Lung (tissue), 11 donors: ENCODE measurements at regions not wholly inside any gene's neighbourhood (a gene's known extent, or its start where the extent isn't known, plus 50 kb on each side); places are given as distances from the start of the nearest gene placed in this dataset.
"Not testable (repeated sequence)": the region's sequence is repeated elsewhere in the genome, so short reads cannot be mapped to it uniquely, and the experiment has no call there.

Experiments used
- ATAC-seq: fragments of 200-7000 bp; cut with Tn5 transposase; one replicate; pipeline ENCODE4 v1.9.1; 2020; ENCODE audit warnings: moderate number of reproducible peaks; ENCODE audit not compliant: insufficient read depth, low FRiP score
- DNase-seq, 3 donors: peaks; one replicate each; pipeline ENCODE4 v3.0.0-alpha.2; 2013 to 2017
- H3K27ac ChIP-seq, 2 donors: one replicate each; pipeline ENCODE4 v1.5.1; 2013; ENCODE audit warnings: mild to moderate bottlenecking in 2 of 2, moderate library complexity in 2 of 2, control low read depth in 1 of 2, inconsistent platforms in 1 of 2, low read depth in 1 of 2, low read length in 1 of 2
- H3K27me3 ChIP-seq, 3 donors: one replicate each; pipeline ENCODE4 v1.5.1; 2013; ENCODE audit warnings: low read length in 2 of 3; ENCODE audit not compliant: control insufficient read depth in 3 of 3, insufficient read depth in 3 of 3
- H3K36me3 ChIP-seq, 4 donors: one replicate each; pipeline ENCODE4 v1.5.1; 2013; ENCODE audit warnings: low read length in 4 of 4, mild to moderate bottlenecking in 1 of 4, moderate library complexity in 1 of 4; ENCODE audit not compliant: control insufficient read depth in 4 of 4, insufficient read depth in 4 of 4
- H3K4me1 ChIP-seq, 5 donors: one replicate each; pipeline ENCODE4 v1.5.1; 2013; ENCODE audit warnings: low read length in 5 of 5, mild to moderate bottlenecking in 2 of 5, moderate library complexity in 1 of 5; ENCODE audit not compliant: control insufficient read depth in 5 of 5, insufficient read depth in 5 of 5
- H3K4me3 ChIP-seq: one replicate; pipeline ENCODE4 v1.5.1; 2013; ENCODE audit warnings: mild to moderate bottlenecking, control low read depth, moderate library complexity
- H3K9ac ChIP-seq, 2 donors: one replicate each; pipeline ENCODE4 v1.5.1; 2013; ENCODE audit warnings: low read length in 2 of 2, control low read depth in 1 of 2; ENCODE audit not compliant: insufficient read depth in 1 of 2
- H3K9me3 ChIP-seq, 4 donors: one replicate each; pipeline ENCODE4 v1.5.1; 2013; ENCODE audit warnings: low read length in 3 of 4, mild to moderate bottlenecking in 1 of 4, moderate library complexity in 1 of 4; ENCODE audit not compliant: control insufficient read depth in 4 of 4, insufficient read depth in 3 of 4
- WGBS, 2 donors: extraction: QIAGEN DNeasy Blood & Tissue Kit; methylation state at CpG; one replicate each; pipeline ENCODE4 v1.1.7; 2013; 5-methylcytosine and 5-hydroxymethylcytosine counted together
- TF ChIP-seq, protein P1 (sequence below): IDR thresholded peaks from 2 replicates; pipeline ENCODE4 v1.5.1; 2012; ENCODE audit warnings: mild to moderate bottlenecking; ENCODE audit errors: control extremely low read depth, extremely low read depth
- donor health status: control.
- donor health status: control.
- donor health status: Bipolar disorder and iron deficiency.
- donor health status: healthy.
- donor health status: DM: yes; HTN: yes; CAD: no.

GRCh38 chr7:81460250-81461045 lies 309.4 kb downstream of the HGF start:
- TF ChIP-seq, protein P1, sequence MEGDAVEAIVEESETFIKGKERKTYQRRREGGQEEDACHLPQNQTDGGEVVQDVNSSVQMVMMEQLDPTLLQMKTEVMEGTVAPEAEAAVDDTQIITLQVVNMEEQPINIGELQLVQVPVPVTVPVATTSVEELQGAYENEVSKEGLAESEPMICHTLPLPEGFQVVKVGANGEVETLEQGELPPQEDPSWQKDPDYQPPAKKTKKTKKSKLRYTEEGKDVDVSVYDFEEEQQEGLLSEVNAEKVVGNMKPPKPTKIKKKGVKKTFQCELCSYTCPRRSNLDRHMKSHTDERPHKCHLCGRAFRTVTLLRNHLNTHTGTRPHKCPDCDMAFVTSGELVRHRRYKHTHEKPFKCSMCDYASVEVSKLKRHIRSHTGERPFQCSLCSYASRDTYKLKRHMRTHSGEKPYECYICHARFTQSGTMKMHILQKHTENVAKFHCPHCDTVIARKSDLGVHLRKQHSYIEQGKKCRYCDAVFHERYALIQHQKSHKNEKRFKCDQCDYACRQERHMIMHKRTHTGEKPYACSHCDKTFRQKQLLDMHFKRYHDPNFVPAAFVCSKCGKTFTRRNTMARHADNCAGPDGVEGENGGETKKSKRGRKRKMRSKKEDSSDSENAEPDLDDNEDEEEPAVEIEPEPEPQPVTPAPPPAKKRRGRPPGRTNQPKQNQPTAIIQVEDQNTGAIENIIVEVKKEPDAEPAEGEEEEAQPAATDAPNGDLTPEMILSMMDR, result no peak
- Histone ChIP-seq H3K4me3 (no peak overlapping the region), H3K27me3 (no peaks in the 10 kb centered on the region), H3K4me1 (peaks cover 0 to 3% (median 0%) of the 10 kb centered on the region in 5 donors), H3K9me3 (no peaks in the 10 kb centered on the region), H3K9ac (no peak overlapping the region), H3K36me3 (no peaks in the 10 kb centered on the region), H3K27ac (no peak overlapping the region)
- no peak for ATAC-seq
- no peak for DNase-seq
- 0 to 30% methylated on average over 1 of the region's 1 CpG for WGBS, 2 donors

GRCh38 chr7:81459485-81459884 lies 310.4 kb downstream of the HGF start:
- no peaks in the 10 kb centered on the region for H3K36me3 ChIP-seq
- peaks cover 0 to 3% (median 0%) of the 10 kb centered on the region in 5 donors for H3K4me1 ChIP-seq
- H3K9me3 ChIP-seq, result no peaks in the 10 kb centered on the region
- no peak overlapping the region for H3K9ac ChIP-seq
- no peak overlapping the region for H3K4me3 ChIP-seq
- 91 to 96% methylated on average over 2 of the region's 2 CpGs for WGBS, 2 donors
- H3K27me3 ChIP-seq, result no peaks in the 10 kb centered on the region
- no peak for ATAC-seq
- no peak overlapping the region for H3K27ac ChIP-seq
- DNase-seq, result no peak
- TF ChIP-seq, protein P1, result no peak

DNA sequence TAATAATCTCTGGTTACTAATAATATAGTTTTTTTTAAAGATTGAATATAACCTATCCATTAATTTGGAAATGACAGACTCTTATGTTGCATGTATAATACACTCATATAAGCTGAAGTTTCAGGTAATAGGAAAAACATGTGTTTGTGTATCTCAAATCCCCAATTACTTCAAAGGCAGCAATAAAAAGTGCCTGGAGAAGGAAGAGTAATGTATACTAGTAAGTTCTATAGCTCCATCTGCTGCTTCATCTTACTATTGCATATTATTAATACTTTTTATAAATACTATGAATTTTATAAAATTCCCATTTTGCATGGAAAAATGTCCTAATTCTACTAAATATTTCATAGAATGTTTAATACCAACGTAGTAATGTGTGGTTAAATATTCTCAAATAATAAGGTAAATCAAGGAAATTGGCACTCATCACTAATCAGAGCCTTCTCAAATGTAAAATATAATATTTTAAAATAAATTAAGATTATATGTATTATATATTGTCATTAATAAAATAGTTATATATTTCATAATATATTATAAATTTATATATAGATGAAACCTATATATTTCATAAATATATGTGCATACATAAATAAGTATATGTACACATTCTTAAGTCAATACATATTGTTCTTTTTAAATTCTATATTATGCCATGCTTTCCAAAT lies 311.9 kb downstream of the HGF start:
- no peaks in the 10 kb centered on the region for H3K27me3 ChIP-seq
- TF ChIP-seq, protein P1, result no peak
- H3K27ac ChIP-seq, result no peak overlapping the region
- H3K9me3 ChIP-seq, result no peaks in the 10 kb centered on the region
- no peak overlapping the region for H3K4me3 ChIP-seq
- no peak overlapping the region for H3K9ac ChIP-seq
- peak in 2 of 3 donors; percentile 59 to 61 for DNase-seq
- no peaks in the 10 kb centered on the region for H3K36me3 ChIP-seq
- ATAC-seq, result no peak
- 55 to 69% methylated on average over 1 of the region's 1 CpG for WGBS, 2 donors
- peaks cover 0 to 3% (median 0%) of the 10 kb centered on the region in 5 donors for H3K4me1 ChIP-seq

GRCh38 chr7:81453770-81454169 lies 316.1 kb downstream of the HGF start:
- H3K4me1 ChIP-seq, H3K27ac ChIP-seq, H3K36me3 ChIP-seq, H3K9ac ChIP-seq, H3K9me3 ChIP-seq, ATAC-seq, DNase-seq, H3K4me3 ChIP-seq, H3K27me3 ChIP-seq: not testable (repeated sequence)
